GM23338 (cell line): ENCODE measurements at regions not wholly inside any gene's neighbourhood (a gene's known extent, or its start where the extent isn't known, plus 50 kb on each side); places are given as distances from the start of the nearest gene placed in this dataset.

Experiments used
- ATAC-seq: fragments of 200-7000 bp; cut with Tn5 transposase; 3 replicates; pipeline ENCODE4 v1.9.1; 2020
- DNase-seq: peaks from one replicate; pipeline ENCODE4 v3.0.0-alpha.2; 2015; ENCODE audit warnings: low spot score
- H2AFZ ChIP-seq: fragments of 200-600 bp; sonication (generic); 2 replicates; pipeline ENCODE4 v1.8.0; 2016; ENCODE audit warnings: antibody characterized with exemption, mild to moderate bottlenecking, moderate library complexity
- H3F3A ChIP-seq: fragments of 200-600 bp; sonication (generic); replicated peaks from 2 replicates; pipeline ENCODE4 v1.8.0; 2017; ENCODE audit warnings: antibody characterized with exemption, mixed run types, low read depth
- H3K27ac ChIP-seq: fragments of 200-600 bp; sonication (generic); 2 replicates; pipeline ENCODE4 v1.6.1; 2016; ENCODE audit warnings: low read depth
- H3K27me3 ChIP-seq: fragments of 200-600 bp; sonication (generic); 2 replicates; pipeline ENCODE4 v1.8.0; 2016; ENCODE audit warnings: mild to moderate bottlenecking, mixed run types, moderate library complexity; ENCODE audit not compliant: insufficient read depth
- H3K36me3 ChIP-seq: fragments of 200-600 bp; sonication (generic); 2 replicates; pipeline ENCODE4 v1.8.0; 2016; ENCODE audit warnings: mild to moderate bottlenecking; ENCODE audit not compliant: insufficient read depth
- H3K4me1 ChIP-seq: fragments of 200-600 bp; sonication (generic); 2 replicates; pipeline ENCODE4 v1.8.0; 2016; ENCODE audit warnings: mild to moderate bottlenecking, moderate library complexity; ENCODE audit not compliant: insufficient read depth
- H3K4me2 ChIP-seq: fragments of 200-600 bp; sonication (generic); 2 replicates; pipeline ENCODE4 v1.7.1; 2017; ENCODE audit warnings: mixed run types
- H3K4me3 ChIP-seq: fragments of 200-600 bp; sonication (generic); 2 replicates; pipeline ENCODE4 v1.6.1; 2016; ENCODE audit warnings: mixed run types
- H3K79me2 ChIP-seq: fragments of 200-600 bp; sonication (generic); replicated peaks from 2 replicates; pipeline ENCODE4 v1.8.0; 2017; ENCODE audit warnings: mild to moderate bottlenecking; ENCODE audit not compliant: insufficient read depth
- H3K9me2 ChIP-seq: fragments of 200-600 bp; sonication (generic); 2 replicates; pipeline ENCODE4 v1.8.0; 2017; ENCODE audit not compliant: insufficient read depth
- H4K20me1 ChIP-seq: fragments of 200-600 bp; sonication (generic); replicated peaks from 2 replicates; pipeline ENCODE4 v1.8.0; 2017; ENCODE audit warnings: mild to moderate bottlenecking; ENCODE audit not compliant: insufficient read depth
- H3K27ac Mint-ChIP-seq: 2 replicates; pipeline ENCODE4 v1.8.0; 2020; ENCODE audit warnings: inconsistent platforms, mild to moderate bottlenecking, moderate library complexity, mixed read lengths
- H3K27me3 Mint-ChIP-seq: 3 replicates; pipeline ENCODE4 v1.8.0; 2022; ENCODE audit warnings: low read depth, mild to moderate bottlenecking, moderate library complexity, mixed read lengths, inconsistent platforms; ENCODE audit not compliant: insufficient read depth, poor library complexity
- H3K36me3 Mint-ChIP-seq: 3 replicates; pipeline ENCODE4 v1.8.0; 2021; ENCODE audit warnings: low read depth, mild to moderate bottlenecking, inconsistent platforms, moderate library complexity, mixed read lengths
- H3K4me1 Mint-ChIP-seq: 3 replicates; pipeline ENCODE4 v1.8.0; 2020; ENCODE audit warnings: mild to moderate bottlenecking, inconsistent platforms, mixed read lengths
- H3K4me3 Mint-ChIP-seq: 3 replicates; pipeline ENCODE4 v1.8.0; 2021; ENCODE audit warnings: moderate library complexity, mild to moderate bottlenecking, inconsistent platforms, mixed read lengths
- H3K9me3 Mint-ChIP-seq: 3 replicates; pipeline ENCODE4 v1.8.0; 2020; ENCODE audit warnings: moderate library complexity, mild to moderate bottlenecking, inconsistent platforms, mixed read lengths
- CTCF ChIP-seq, 2 experiments: fragments of 200-600 bp in 1 of 2; sonication (generic) in 1 of 2; conservative IDR thresholded peaks; 2 replicates each; pipeline versions ENCODE4 v1.5.1 to v1.6.1; 2016 to 2017; ENCODE audit warnings: antibody characterized with exemption in 2 of 2, low read depth in 2 of 2, mild to moderate bottlenecking in 2 of 2, moderate library complexity in 1 of 2
- ETS1 ChIP-seq: IDR thresholded peaks from 2 replicates; pipeline ENCODE4 v1.6.1; 2016; ENCODE audit warnings: antibody characterized with exemption
- EZH2 ChIP-seq: fragments of 200-600 bp; sonication (generic); IDR thresholded peaks from one replicate; pipeline ENCODE4 v1.8.0; 2017; ENCODE audit warnings: antibody characterized with exemption, mild to moderate bottlenecking, low read depth; ENCODE audit not compliant: unreplicated experiment
- EZH2phosphoT487 ChIP-seq: fragments of 200-600 bp; sonication (generic); IDR thresholded peaks from one replicate; pipeline ENCODE4 v1.8.1; 2018; ENCODE audit warnings: antibody characterized with exemption; ENCODE audit not compliant: unreplicated experiment
- JUNB ChIP-seq: IDR thresholded peaks from one replicate; pipeline ENCODE4 v1.6.1; 2016; ENCODE audit warnings: antibody characterized with exemption; ENCODE audit not compliant: unreplicated experiment
- NANOG ChIP-seq: IDR thresholded peaks from 2 replicates; pipeline ENCODE4 v1.6.1; 2016; ENCODE audit warnings: antibody characterized with exemption, borderline replicate concordance
- POLR2AphosphoS5 ChIP-seq: IDR thresholded peaks from 2 replicates; pipeline ENCODE4 v1.6.1; 2016; ENCODE audit warnings: antibody characterized with exemption, low read depth
- REST ChIP-seq: IDR thresholded peaks from one replicate; pipeline ENCODE4 v1.6.1; 2018; ENCODE audit warnings: antibody characterized with exemption; ENCODE audit not compliant: unreplicated experiment
- STAT1 ChIP-seq: IDR thresholded peaks from one replicate; pipeline ENCODE4 v1.6.1; 2016; ENCODE audit warnings: antibody characterized with exemption; ENCODE audit not compliant: unreplicated experiment
- ZNF114 ChIP-seq: fragments of 250-450 bp; sonication (Bioruptor Pico); IDR thresholded peaks from 2 replicates; pipeline ENCODE4 v1.5.0; 2020; ENCODE audit warnings: mild to moderate bottlenecking, moderate library complexity

GRCh38 chrX:84729809-84730208 is 227.6 kb upstream of the HDX start:
- H3K27ac Mint-ChIP-seq: no peak overlapping the region
- ATAC-seq (peak; percentile 96), DNase-seq (peak; percentile 67)
- no peaks in the 10 kb centered on the region for H3K79me2 ChIP-seq
- no peak overlapping the region for H3K4me2 ChIP-seq
- no peaks in the 10 kb centered on the region for H3K4me1 ChIP-seq
- no peak overlapping the region for H3K4me3 ChIP-seq
- peaks cover 2% of the 10 kb centered on the region; the same call in 1 of the 3 replicates for H3K4me1 Mint-ChIP-seq
- H3K27me3 Mint-ChIP-seq: no peaks in the 10 kb centered on the region
- H3K27me3 ChIP-seq: no peaks in the 10 kb centered on the region
- no peak for TF ChIP-seq POLR2AphosphoS5
- peak; percentile 66 to 75 for TF ChIP-seq CTCF (conservative IDR thresholded peaks at IDR 0.05; ENCODE audit: low read depth in 2 of 2)
- no peak for TF ChIP-seq ZNF114 (CRISPR knock-in tag)
- no peak for TF ChIP-seq STAT1
- no peaks in the 10 kb centered on the region for H3K9me3 Mint-ChIP-seq
- no peaks in the 10 kb centered on the region for H3K36me3 Mint-ChIP-seq
- no peak overlapping the region for H3K4me3 Mint-ChIP-seq
- H3F3A ChIP-seq: no peaks in the 10 kb centered on the region
- H3K36me3 ChIP-seq: no peaks in the 10 kb centered on the region
- 0 out of 2 replicates have a peak overlapping the region, but pooled peaks have one; percentile 19 for H2AFZ ChIP-seq
- H3K9me2 ChIP-seq: no peaks in the 10 kb centered on the region
- no peak overlapping the region for H3K27ac ChIP-seq
- no peaks in the 10 kb centered on the region for H4K20me1 ChIP-seq

GRCh38 chrX:84735025-84735424 is 232.8 kb upstream of the HDX start:
- H2AFZ ChIP-seq: no peak overlapping the region
- H3K9me3 Mint-ChIP-seq: peaks cover 3% of the 10 kb centered on the region; the same call in 1 of the 3 replicates
- no peak for TF ChIP-seq EZH2phosphoT487
- no peak for TF ChIP-seq ETS1
- no peak for TF ChIP-seq CTCF (conservative IDR thresholded peaks at IDR 0.05; ENCODE audit: low read depth in 2 of 2)
- TF ChIP-seq ZNF114 (CRISPR knock-in tag): no peak
- no peak for TF ChIP-seq EZH2
- no peak for TF ChIP-seq REST
- no peak for TF ChIP-seq STAT1
- no peak for TF ChIP-seq NANOG
- no peak for TF ChIP-seq JUNB

More at GRCh38 chrX:84735025-84735424, 232.8 kb upstream of the HDX start:
- Histone ChIP-seq H3F3A (no peaks in the 10 kb centered on the region), H3K4me2 (no peak overlapping the region), H4K20me1 (no peaks in the 10 kb centered on the region), H3K27me3 (no peaks in the 10 kb centered on the region), H3K9me2 (no peaks in the 10 kb centered on the region), H3K4me3 (no peak overlapping the region), H3K4me1 (no peaks in the 10 kb centered on the region), H3K36me3 (no peaks in the 10 kb centered on the region), H3K27ac (no peak overlapping the region), H3K79me2 (no peaks in the 10 kb centered on the region)
- Mint-ChIP-seq H3K4me3 (no peak overlapping the region), H3K4me1 (peaks cover 2% of the 10 kb centered on the region; the same call in 1 of the 3 replicates), H3K36me3 (no peaks in the 10 kb centered on the region; the same call in 2 of the 3 replicates), H3K27ac (no peak overlapping the region), H3K27me3 (peaks cover 3% of the 10 kb centered on the region)
- no peak for ATAC-seq
- no peak for DNase-seq
